ENCODE measurements at regions not wholly inside any gene's neighbourhood (a gene's known extent, or its start where the extent isn't known, plus 50 kb on each side); places are given as distances from the start of the nearest gene placed in this dataset.
A peak's percentile ranks its signal among the peaks of the same experiment; 100 is the strongest.

DNA sequence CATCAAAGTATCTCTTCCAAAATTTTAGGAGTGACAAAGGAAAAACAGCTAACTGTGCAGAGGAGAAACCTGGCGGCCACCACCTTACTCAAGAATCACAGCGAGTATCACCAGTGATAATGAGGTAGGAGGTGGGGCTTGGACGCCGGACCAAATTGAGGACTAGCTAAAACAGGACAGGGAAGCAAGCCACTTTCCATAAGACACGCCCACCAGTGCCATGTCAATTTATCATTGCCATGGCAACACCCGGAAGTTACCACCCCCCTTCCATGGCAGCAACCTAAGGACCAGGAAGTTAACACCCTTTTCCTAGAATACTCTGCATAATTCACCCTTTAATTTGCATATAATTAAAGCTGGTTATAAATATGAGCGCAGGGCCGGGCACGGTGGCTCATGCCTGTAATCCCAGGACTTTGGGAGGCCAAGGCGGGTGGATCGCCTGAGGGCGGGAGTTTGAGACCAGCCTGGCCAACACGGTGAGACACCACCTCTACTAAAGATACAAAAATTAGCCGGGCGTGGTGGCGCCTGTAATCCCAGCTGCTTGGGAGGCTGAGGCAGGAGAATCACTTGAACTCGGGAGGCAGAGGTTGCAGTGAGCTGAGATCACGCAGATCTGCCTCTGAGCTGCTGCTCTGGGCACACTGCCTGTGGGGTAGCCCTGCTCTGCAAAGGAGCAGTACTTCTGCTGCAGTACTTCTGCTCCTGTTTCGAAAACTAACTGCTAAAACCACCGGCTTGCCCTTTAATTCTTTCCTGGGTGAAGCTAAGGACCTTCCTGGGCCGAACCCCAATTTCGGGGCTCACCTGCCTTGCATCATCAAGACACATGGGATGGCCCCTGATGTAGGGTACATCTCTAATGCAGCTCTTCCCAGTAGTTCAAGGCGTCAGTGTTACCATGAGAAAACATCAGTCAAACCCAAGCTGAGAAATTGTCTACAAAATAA is 116.7 kb downstream of the HMX1 start:
- TF ChIP-seq CTCF (IDR thresholded peaks at IDR 0.05), result no peak
- DNase-seq, result peak in 2 of 6 donors; percentile 13 to 21
- no peaks in the 10 kb centered on the region for H3K4me1 ChIP-seq
- no peak overlapping the region for H3K4me3 ChIP-seq
- H3K36me3 ChIP-seq, result no peaks in the 10 kb centered on the region
- intact Hi-C loops (cut with DNase I), result no loop called here
- no peak overlapping the region for H3K27ac ChIP-seq
- ATAC-seq, result no peak
- 75 to 82% methylated on average over 23 of the region's 23 CpGs for WGBS, 2 donors
- peaks cover 0 to 7% (median 0%) of the 10 kb centered on the region in 4 donors for H3K27me3 ChIP-seq
- no peaks in the 10 kb centered on the region for H3K9me3 ChIP-seq
- no peak for FAIRE-seq

GRCh38 chr4:8748236-8748575 is 123.4 kb downstream of the HMX1 start:
- FAIRE-seq (no peak), DNase-seq (peak in 2 of 6 donors; percentile 31 to 44), ATAC-seq (no peak)
- TF ChIP-seq CTCF (IDR thresholded peaks at IDR 0.05), result no peak
- no peak overlapping the region for H3K4me3 ChIP-seq
- WGBS, 2 donors, result 72 to 84% methylated on average over 9 of the region's 9 CpGs
- H3K27me3 ChIP-seq, result peaks cover 0 to 7% (median 0%) of the 10 kb centered on the region in 4 donors
- intact Hi-C loops (cut with DNase I), result no loop called here
- no peak overlapping the region for H3K27ac ChIP-seq
- H3K9me3 ChIP-seq, result no peaks in the 10 kb centered on the region
- H3K36me3 ChIP-seq, result no peaks in the 10 kb centered on the region
- no peaks in the 10 kb centered on the region for H3K4me1 ChIP-seq

- no peak for ATAC-seq
- TF ChIP-seq CTCF (IDR thresholded peaks at IDR 0.05), result no peak
- Histone ChIP-seq H3K4me3 (no peak overlapping the region), H3K27me3 (peaks cover 0 to 3% (median 0%) of the 10 kb centered on the region in 4 donors), H3K27ac (no peak overlapping the region), H3K4me1 (no peaks in the 10 kb centered on the region), H3K36me3 (no peaks in the 10 kb centered on the region), H3K9me3 (no peaks in the 10 kb centered on the region)
- no peak for FAIRE-seq
- WGBS, 2 donors, result 68 to 79% methylated on average over 39 of the region's 39 CpGs
- peak in 2 of 6 donors; percentile 39 to 50 for DNase-seq
- intact Hi-C loops (cut with DNase I), result no loop called here
Measured at GRCh38 chr4:8747467-8748235, 124.0 kb downstream of the HMX1 start.

GRCh38 chr4:8746523-8747466 is 124.8 kb downstream of the HMX1 start:
- Histone ChIP-seq H3K27ac (no peak overlapping the region), H3K4me3 (no peak overlapping the region), H3K4me1 (no peaks in the 10 kb centered on the region), H3K27me3 (peaks cover 0 to 3% (median 0%) of the 10 kb centered on the region in 4 donors), H3K36me3 (no peaks in the 10 kb centered on the region), H3K9me3 (no peaks in the 10 kb centered on the region)
- intact Hi-C loops (cut with DNase I), result no loop called here
- DNase-seq (no peak), FAIRE-seq (no peak), ATAC-seq (no peak)
- WGBS, 2 donors, result 77 to 89% methylated on average over 23 of the region's 23 CpGs
- no peak for TF ChIP-seq CTCF (IDR thresholded peaks at IDR 0.05)
